Neural cell (in vitro differentiated cells): ENCODE measurements at regions not wholly inside any gene's neighbourhood (a gene's known extent, or its start where the extent isn't known, plus 50 kb on each side); places are given as distances from the start of the nearest gene placed in this dataset.

Experiments used
- H2AFZ ChIP-seq: fragments of 200-600, 300-800 bp; sonication (generic), shearing (Covaris generic); 2 replicates; pipeline ENCODE4 v1.6.0; 2014; ENCODE audit warnings: low read depth, mild to moderate bottlenecking, antibody characterized with exemption, low read length, moderate library complexity
- H3F3A ChIP-seq: fragments of 200-600 bp; shearing (Covaris generic); 2 replicates; pipeline ENCODE4 v1.6.1; 2016; ENCODE audit warnings: mild to moderate bottlenecking, moderate library complexity, mixed read lengths, antibody characterized with exemption, low read length; ENCODE audit not compliant: insufficient read depth, poor library complexity, severe bottlenecking
- H3K27ac ChIP-seq: fragments of 200-600, 300-800 bp; sonication (generic), shearing (Covaris generic); 2 replicates; pipeline ENCODE4 v1.5.1; 2014; ENCODE audit warnings: mild to moderate bottlenecking, low read length, moderate library complexity
- H3K27me3 ChIP-seq: fragments of 300-800, 200-600 bp; sonication (generic), shearing (Covaris generic); 2 replicates; pipeline ENCODE4 v1.6.0; 2014; ENCODE audit warnings: mild to moderate bottlenecking, low read depth, low read length, moderate library complexity; ENCODE audit not compliant: insufficient read depth
- H3K36me3 ChIP-seq: fragments of 300-800, 200-600 bp; sonication (generic), shearing (Covaris generic); 2 replicates; pipeline ENCODE4 v1.5.1; 2014; ENCODE audit warnings: mild to moderate bottlenecking, antibody characterized with exemption, low read length, moderate library complexity; ENCODE audit not compliant: insufficient read depth
- H3K4me2 ChIP-seq: fragments of 300-800, 200-600 bp; sonication (generic), shearing (Covaris generic); 2 replicates; pipeline ENCODE4 v1.6.0; 2014; ENCODE audit warnings: mild to moderate bottlenecking, low read length
- H3K4me3 ChIP-seq: fragments of 300-800, 200-600 bp; sonication (generic), shearing (Covaris generic); 2 replicates; pipeline ENCODE4 v1.5.1; 2014; ENCODE audit warnings: mild to moderate bottlenecking, low read length, moderate library complexity
- H3K79me2 ChIP-seq: fragments of 200-600 bp; shearing (Covaris generic); replicated peaks from 2 replicates; pipeline ENCODE4 v1.6.0; 2014; ENCODE audit warnings: mild to moderate bottlenecking, low read length, moderate library complexity; ENCODE audit not compliant: insufficient read depth
- H3K9ac ChIP-seq: fragments of 300-800, 200-600 bp; sonication (generic), shearing (Covaris generic); 2 replicates; pipeline ENCODE4 v1.6.1; 2016; ENCODE audit warnings: mild to moderate bottlenecking, low read length, mixed read lengths
- H3K9me2 ChIP-seq: fragments of 200-600 bp; shearing (Covaris generic); 2 replicates; pipeline ENCODE4 v1.6.1; 2016; ENCODE audit warnings: mild to moderate bottlenecking, low read length, mixed read lengths; ENCODE audit not compliant: insufficient read depth
- H3K9me3 ChIP-seq: fragments of 200-600, 300-800 bp; sonication (generic), shearing (Covaris generic); 2 replicates; pipeline ENCODE4 v1.6.1; 2016; ENCODE audit warnings: mild to moderate bottlenecking, mixed run types, low read length, moderate library complexity, mixed read lengths
- H4K20me1 ChIP-seq: fragments of 200-600 bp; shearing (Covaris generic); 2 replicates; pipeline ENCODE4 v1.6.1; 2016; ENCODE audit warnings: mild to moderate bottlenecking, mixed run types; ENCODE audit not compliant: insufficient read depth
- CTCF ChIP-seq: fragments of 450-650 bp; IDR thresholded peaks from 2 replicates; pipeline ENCODE4 v1.5.1; 2014; ENCODE audit warnings: antibody characterized with exemption, mild to moderate bottlenecking, moderate library complexity; ENCODE audit not compliant: poor library complexity, severe bottlenecking
- EP300 ChIP-seq: fragments of 450-650 bp; conservative IDR thresholded peaks from 2 replicates; pipeline ENCODE4 v1.6.1; 2014; ENCODE audit warnings: antibody characterized with exemption, mild to moderate bottlenecking, moderate library complexity; ENCODE audit not compliant: poor library complexity, severe bottlenecking
- EZH2 ChIP-seq: fragments of 200-600, 300-800 bp; shearing (Covaris generic), sonication (generic); IDR thresholded peaks from 2 replicates; pipeline ENCODE4 v1.6.1; 2014; ENCODE audit warnings: antibody characterized with exemption, low read length, borderline replicate concordance, mild to moderate bottlenecking; ENCODE audit not compliant: insufficient read depth, poor library complexity, severe bottlenecking
- MXI1 ChIP-seq: fragments of 450-650 bp; conservative IDR thresholded peaks from 2 replicates; pipeline ENCODE4 v1.6.1; 2014; ENCODE audit warnings: antibody characterized with exemption, mild to moderate bottlenecking; ENCODE audit not compliant: poor library complexity, severe bottlenecking
- POLR2AphosphoS5 ChIP-seq: IDR thresholded peaks from 2 replicates; pipeline ENCODE4 v1.6.1; 2012
- RAD21 ChIP-seq: fragments of 450-650 bp; conservative IDR thresholded peaks from 2 replicates; pipeline ENCODE4 v1.6.1; 2014; ENCODE audit warnings: antibody characterized with exemption, mild to moderate bottlenecking, moderate library complexity
- REST ChIP-seq: IDR thresholded peaks from 2 replicates; pipeline ENCODE4 v1.6.1; 2012; ENCODE audit warnings: borderline replicate concordance
- SMC3 ChIP-seq: fragments of 450-650 bp; conservative IDR thresholded peaks from 2 replicates; pipeline ENCODE4 v1.6.1; 2014; ENCODE audit warnings: antibody characterized with exemption, mild to moderate bottlenecking, moderate library complexity; ENCODE audit not compliant: poor library complexity
- TAF1 ChIP-seq: IDR thresholded peaks from 2 replicates; pipeline ENCODE4 v1.6.1; 2012; ENCODE audit warnings: low read depth

DNA sequence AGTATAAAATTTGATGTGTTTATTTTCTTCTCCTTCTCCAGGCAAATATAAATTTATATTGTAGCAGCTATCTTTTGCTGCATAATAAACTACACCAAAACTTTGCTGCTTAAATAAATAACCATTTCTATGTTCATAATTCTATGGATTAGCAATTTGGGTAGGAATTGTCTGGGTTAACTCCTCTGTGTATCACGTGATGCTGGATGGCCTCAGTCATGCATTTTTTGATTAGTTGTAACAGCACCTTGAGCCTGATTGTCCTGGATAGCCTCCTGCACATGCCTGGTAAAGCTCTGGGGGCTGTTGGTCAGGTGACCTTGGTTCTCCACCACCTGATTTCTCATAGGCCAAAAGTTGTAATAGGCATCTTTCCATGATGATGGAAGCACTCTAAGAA lies 572.9 kb downstream of the ETV1 start:
- H3K9me2 ChIP-seq: no peaks in the 10 kb centered on the region
- no peaks in the 10 kb centered on the region for H3K9me3 ChIP-seq
- H3K79me2 ChIP-seq: no peaks in the 10 kb centered on the region
- H3K4me3 ChIP-seq: no peak overlapping the region
- no peak for TF ChIP-seq SMC3
- TF ChIP-seq EP300: no peak
- no peak for TF ChIP-seq CTCF
- TF ChIP-seq TAF1: no peak
- TF ChIP-seq RAD21: no peak
- H3K27ac ChIP-seq: no peak overlapping the region
- H3K36me3 ChIP-seq: no peaks in the 10 kb centered on the region
- no peaks in the 10 kb centered on the region for H3K27me3 ChIP-seq
- H3K9ac ChIP-seq: no peak overlapping the region
- no peaks in the 10 kb centered on the region for H4K20me1 ChIP-seq
- H2AFZ ChIP-seq: no peak overlapping the region
- no peaks in the 10 kb centered on the region for H3F3A ChIP-seq
- H3K4me2 ChIP-seq: no peak overlapping the region

- no peak overlapping the region for H3K27ac ChIP-seq
- no peak overlapping the region for H3K4me3 ChIP-seq
- no peaks in the 10 kb centered on the region for H3K9me3 ChIP-seq
- no peaks in the 10 kb centered on the region for H3F3A ChIP-seq
- no peaks in the 10 kb centered on the region for H3K79me2 ChIP-seq
- no peak overlapping the region for H3K4me2 ChIP-seq
- no peaks in the 10 kb centered on the region for H3K36me3 ChIP-seq
- no peak for TF ChIP-seq REST
- no peak for TF ChIP-seq MXI1
- TF ChIP-seq EZH2: no peak
- TF ChIP-seq TAF1: no peak
- TF ChIP-seq RAD21: no peak
- no peaks in the 10 kb centered on the region for H3K9me2 ChIP-seq
- H4K20me1 ChIP-seq: no peaks in the 10 kb centered on the region
- no peak overlapping the region for H3K9ac ChIP-seq
- no peaks in the 10 kb centered on the region for H3K27me3 ChIP-seq
- H2AFZ ChIP-seq: no peak overlapping the region
These were observed 568.7 kb downstream of the ETV1 start for GRCh38 chr7:13420726-13421125.

- no peaks in the 10 kb centered on the region for H3K36me3 ChIP-seq
- H3K27ac ChIP-seq: no peak overlapping the region
- H3F3A ChIP-seq: no peaks in the 10 kb centered on the region
- H3K79me2 ChIP-seq: no peaks in the 10 kb centered on the region
- H3K4me2 ChIP-seq: no peak overlapping the region
- no peak for TF ChIP-seq REST
- TF ChIP-seq TAF1: no peak
- TF ChIP-seq RAD21: no peak
- TF ChIP-seq CTCF: no peak
- no peak for TF ChIP-seq EP300
- no peak for TF ChIP-seq SMC3
- no peak for TF ChIP-seq MXI1
- TF ChIP-seq POLR2AphosphoS5: no peak
- TF ChIP-seq EZH2: no peak
- H3K27me3 ChIP-seq: no peaks in the 10 kb centered on the region
- no peaks in the 10 kb centered on the region for H3K9me3 ChIP-seq
- H3K9ac ChIP-seq: no peak overlapping the region
- H3K9me2 ChIP-seq: no peaks in the 10 kb centered on the region
- no peak overlapping the region for H3K4me3 ChIP-seq
- H4K20me1 ChIP-seq: no peaks in the 10 kb centered on the region
- H2AFZ ChIP-seq: no peak overlapping the region
These were observed 567.7 kb downstream of the ETV1 start for GRCh38 chr7:13421776-13422175.
